ENCODE measurements at regions not wholly inside any gene's neighbourhood (a gene's known extent, or its start where the extent isn't known, plus 50 kb on each side); places are given as distances from the start of the nearest gene placed in this dataset.

- 50% methylated on average over 5 of the region's 5 CpGs for WGBS
- intact Hi-C loops (cut with DNase I), result no loop called here
- Histone ChIP-seq H3K27ac (no peak overlapping the region), H3K4me1 (replicated peaks) (no peaks in the 10 kb centered on the region), H3K36me3 (no peaks in the 10 kb centered on the region), H3K4me3 (no peak overlapping the region), H3K27me3 (replicated peaks; ENCODE audit: insufficient read depth) (no peaks in the 10 kb centered on the region), H3K9me3 (no peaks in the 10 kb centered on the region)
- no peak for TF ChIP-seq POLR2AphosphoS5 (IDR thresholded peaks at IDR 0.05)
- no peak for TF ChIP-seq CTCF (IDR thresholded peaks at IDR 0.05)
- TF ChIP-seq POLR2A (IDR thresholded peaks at IDR 0.05), result no peak
- DNase-seq (ENCODE audit: low spot score), result no peak
These were observed 805.9 kb downstream of the PCDH17 start for GRCh38 chr13:58437427-58437826.

- intact Hi-C loops (cut with DNase I), result no loop called here
- TF ChIP-seq CTCF (IDR thresholded peaks at IDR 0.05), result no peak
- TF ChIP-seq POLR2AphosphoS5 (IDR thresholded peaks at IDR 0.05), result no peak
- no peak for TF ChIP-seq POLR2A (IDR thresholded peaks at IDR 0.05)
- Histone ChIP-seq H3K4me1 (replicated peaks) (no peaks in the 10 kb centered on the region), H3K9me3 (no peaks in the 10 kb centered on the region), H3K27me3 (replicated peaks; ENCODE audit: insufficient read depth) (no peaks in the 10 kb centered on the region), H3K36me3 (no peaks in the 10 kb centered on the region), H3K4me3 (no peak overlapping the region), H3K27ac (no peak overlapping the region)
- no peak for DNase-seq (ENCODE audit: low spot score)
- 82% methylated on average over 2 of the region's 2 CpGs for WGBS
These were observed 815.4 kb downstream of the PCDH17 start for GRCh38 chr13:58446979-58447378.

- TF ChIP-seq CTCF (IDR thresholded peaks at IDR 0.05), result no peak
- no peak for TF ChIP-seq POLR2AphosphoS5 (IDR thresholded peaks at IDR 0.05)
- TF ChIP-seq POLR2A (IDR thresholded peaks at IDR 0.05), result no peak
- H3K27me3 ChIP-seq (replicated peaks; ENCODE audit: insufficient read depth), result no peaks in the 10 kb centered on the region
- no peak overlapping the region for H3K27ac ChIP-seq
- intact Hi-C loops (cut with DNase I), result no loop called here
- no peaks in the 10 kb centered on the region for H3K9me3 ChIP-seq
- no peak for DNase-seq (ENCODE audit: low spot score)
- H3K4me1 ChIP-seq (replicated peaks), result no peaks in the 10 kb centered on the region
- WGBS, result 24% methylated on average over 3 of the region's 3 CpGs
- H3K4me3 ChIP-seq, result no peak overlapping the region
- no peaks in the 10 kb centered on the region for H3K36me3 ChIP-seq
These were observed 820.6 kb downstream of the PCDH17 start for GRCh38 chr13:58452123-58452623.

GRCh38 chr13:58455094-58455493 is 823.5 kb downstream of the PCDH17 start:
- no peak overlapping the region for H3K27ac ChIP-seq
- no peak for TF ChIP-seq CTCF (IDR thresholded peaks at IDR 0.05)
- H3K9me3 ChIP-seq, result no peaks in the 10 kb centered on the region
- no peaks in the 10 kb centered on the region for H3K36me3 ChIP-seq
- intact Hi-C loops (cut with DNase I), result no loop called here
- H3K4me3 ChIP-seq, result no peak overlapping the region
- H3K27me3 ChIP-seq (replicated peaks; ENCODE audit: insufficient read depth), result no peaks in the 10 kb centered on the region
- DNase-seq (ENCODE audit: low spot score), result no peak
- H3K4me1 ChIP-seq (replicated peaks), result no peaks in the 10 kb centered on the region

- no peak overlapping the region for H3K27ac ChIP-seq
- 49% methylated on average over 2 of the region's 2 CpGs for WGBS
These were observed 829.7 kb downstream of the PCDH17 start for GRCh38 chr13:58461217-58461616.

More at GRCh38 chr13:58461217-58461616, 829.7 kb downstream of the PCDH17 start:
- intact Hi-C loops (cut with DNase I), result no loop called here
- H3K4me1 ChIP-seq (replicated peaks), result no peaks in the 10 kb centered on the region
- H3K27me3 ChIP-seq (replicated peaks; ENCODE audit: insufficient read depth), result no peaks in the 10 kb centered on the region
- no peaks in the 10 kb centered on the region for H3K9me3 ChIP-seq
- H3K4me3 ChIP-seq, result no peak overlapping the region
- no peak for TF ChIP-seq POLR2A (IDR thresholded peaks at IDR 0.05)
- TF ChIP-seq CTCF (IDR thresholded peaks at IDR 0.05), result no peak
- no peak for TF ChIP-seq POLR2AphosphoS5 (IDR thresholded peaks at IDR 0.05)
- DNase-seq (ENCODE audit: low spot score), result no peak
- no peaks in the 10 kb centered on the region for H3K36me3 ChIP-seq

Data from prostate gland (tissue), 2 donors.